NCI-H1105 treated with DMSO at 0.1 percent for 48 hours (cell line): ENCODE measurements at regions not wholly inside any gene's neighbourhood (a gene's known extent, or its start where the extent isn't known, plus 50 kb on each side); places are given as distances from the start of the nearest gene placed in this dataset.
A peak's percentile ranks its signal among the peaks of the same experiment; 100 is the strongest.
"Not testable (repeated sequence)": the region's sequence is repeated elsewhere in the genome, so short reads cannot be mapped to it uniquely, and the experiment has no call there.

Experiments
- DNase-seq: peaks from one replicate; lab custom pipeline; 2025; lab: John Stamatoyannopoulos, UW

GRCh38 chr2:49309461-49309860 is 155.1 kb upstream of the FSHR start:
- no peak for DNase-seq

DNA sequence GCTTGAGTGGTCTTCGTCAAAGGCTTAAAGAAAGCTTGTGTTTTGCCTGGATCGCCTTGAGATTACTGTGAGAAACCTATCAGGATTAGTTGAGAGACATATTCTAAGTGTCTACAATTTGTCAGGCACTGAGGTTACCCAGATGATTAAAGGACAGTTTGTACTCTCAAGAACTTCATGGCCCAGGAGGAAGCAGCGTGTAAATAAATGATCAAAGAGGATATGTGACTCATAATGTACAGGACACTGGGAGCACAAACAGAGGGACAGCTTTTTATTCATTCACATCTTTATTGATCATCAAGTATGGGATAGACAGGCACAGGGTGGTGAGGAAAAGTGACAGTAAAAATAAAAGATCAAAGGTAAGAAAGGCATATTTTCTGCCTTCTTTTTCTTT is 152.6 kb upstream of the FSHR start:
- DNase-seq, result no peak

GRCh38 chr2:49298693-49299092 is 144.4 kb upstream of the FSHR start:
- DNase-seq, result not testable (repeated sequence)

- no peak for DNase-seq
Observed at GRCh38 chr2:49298230-49298629, 143.9 kb upstream of the FSHR start.

GRCh38 chr2:49296107-49296867 is 142.0 kb upstream of the FSHR start:
- DNase-seq, result no peak

- DNase-seq, result no peak
Observed at GRCh38 chr2:49294225-49294624, 139.9 kb upstream of the FSHR start.

DNA sequence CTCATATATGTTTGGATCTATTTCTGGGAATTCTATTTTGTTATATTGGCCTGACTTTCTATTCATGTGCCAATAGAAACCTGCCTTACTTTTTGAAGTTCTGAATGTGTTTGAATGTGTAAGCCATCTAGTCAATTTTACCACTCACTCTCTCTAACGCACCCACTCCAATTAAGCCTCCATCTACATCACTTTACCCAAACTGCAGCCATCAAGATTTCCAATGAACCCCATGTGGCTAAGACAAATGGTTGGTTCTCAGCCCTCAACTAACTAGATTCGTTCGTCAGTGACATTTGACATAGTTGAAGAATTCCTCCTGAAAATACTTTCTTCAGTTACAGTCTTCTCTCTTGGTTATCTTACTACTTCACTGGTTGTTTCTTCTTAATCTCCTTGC is 137.3 kb upstream of the FSHR start:
- DNase-seq, result no peak

- DNase-seq, result no peak
Observed at GRCh38 chr2:49289711-49290110, 135.4 kb upstream of the FSHR start.

GRCh38 chr2:49288902-49289700 is 134.8 kb upstream of the FSHR start:
- no peak for DNase-seq

DNA sequence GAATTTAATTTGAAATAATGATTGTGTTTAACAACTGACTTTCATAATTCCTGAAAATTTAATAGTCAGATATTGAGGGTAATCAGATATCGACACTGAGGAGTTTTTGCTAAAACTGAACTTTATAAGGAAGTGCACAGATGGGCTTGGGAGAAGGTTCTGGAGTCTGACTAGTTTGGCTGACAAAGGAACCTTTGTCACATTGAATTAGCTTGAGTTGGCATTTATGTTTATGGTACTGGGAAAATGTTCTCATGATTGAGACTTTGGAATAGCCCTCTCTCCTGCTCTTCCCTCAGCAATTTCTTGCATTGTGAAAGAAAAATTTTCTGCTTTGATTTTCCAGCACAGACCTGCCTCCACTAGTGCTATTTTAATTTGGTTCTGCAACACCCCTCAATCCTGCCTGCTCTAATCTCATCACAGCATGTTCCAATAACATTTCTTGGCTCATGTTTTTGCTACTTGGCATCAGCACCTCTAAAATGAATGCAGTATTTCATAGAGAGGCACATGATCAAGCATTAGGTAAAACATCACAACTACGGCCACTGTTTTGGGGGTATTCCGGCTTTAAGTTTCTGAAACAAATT is 133.9 kb upstream of the FSHR start:
- no peak for DNase-seq

- no peak for DNase-seq
Observed at GRCh38 chr2:49286726-49287125, 132.4 kb upstream of the FSHR start.

DNA sequence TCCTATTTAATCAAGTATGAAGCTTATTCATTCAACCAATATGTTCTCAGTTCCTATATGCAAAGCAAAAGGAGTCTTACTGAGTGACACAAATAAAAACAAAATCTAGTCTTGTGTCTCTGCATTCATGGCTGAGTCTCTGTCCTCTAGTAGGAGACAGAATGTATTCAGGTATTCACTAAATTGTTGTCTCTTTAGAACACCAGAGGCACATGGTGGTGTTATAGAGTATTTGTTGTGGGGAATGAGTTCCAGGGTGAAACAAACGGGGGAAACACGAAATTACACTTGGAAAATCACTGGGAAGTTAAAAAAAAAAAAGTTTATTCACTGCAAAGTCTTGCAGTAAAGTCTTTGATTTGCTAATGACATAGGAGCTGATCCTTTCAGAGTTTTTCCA is 131.7 kb upstream of the FSHR start:
- no peak for DNase-seq

DNA sequence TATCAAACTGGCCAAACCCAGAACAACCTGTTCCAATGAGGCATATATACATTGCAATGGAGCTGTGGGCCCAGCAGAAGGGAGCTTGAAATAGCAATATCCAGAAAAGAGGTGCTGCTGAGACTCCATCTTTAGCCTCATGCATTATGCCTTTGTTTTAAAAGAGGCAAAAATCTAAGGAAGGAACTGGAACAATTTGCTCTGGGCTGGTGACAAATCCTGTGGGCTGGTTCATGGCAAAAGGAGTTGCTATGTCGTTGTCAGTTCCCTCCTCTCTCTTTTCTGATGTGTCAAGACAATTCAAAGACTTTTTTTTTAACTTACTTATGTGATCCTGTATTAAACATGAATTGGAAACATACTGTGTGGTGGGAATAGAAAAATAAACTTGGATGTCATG is 124.2 kb upstream of the FSHR start:
- DNase-seq, result no peak

DNA sequence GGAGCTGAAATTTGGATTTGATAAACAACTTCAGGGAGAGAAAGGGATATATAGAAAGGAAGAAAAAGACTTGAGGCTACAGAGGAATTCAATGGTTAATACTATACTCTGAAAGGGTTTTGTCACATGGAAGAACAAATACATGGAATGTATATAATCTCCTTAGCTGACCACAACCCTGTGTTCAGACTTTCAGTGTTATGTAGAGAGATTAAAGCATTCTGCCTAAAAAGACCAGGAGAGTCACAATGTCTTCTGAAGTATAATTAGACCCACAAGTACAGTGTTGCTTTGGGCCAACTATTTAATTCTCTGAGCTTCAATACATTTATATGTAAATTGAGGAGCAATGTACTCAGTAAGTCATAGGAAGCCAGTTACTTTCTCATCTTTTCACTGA is 123.8 kb upstream of the FSHR start:
- no peak for DNase-seq

- DNase-seq, result peak; percentile 88
Observed at GRCh38 chr2:49271060-49271606, 116.8 kb upstream of the FSHR start.

DNA sequence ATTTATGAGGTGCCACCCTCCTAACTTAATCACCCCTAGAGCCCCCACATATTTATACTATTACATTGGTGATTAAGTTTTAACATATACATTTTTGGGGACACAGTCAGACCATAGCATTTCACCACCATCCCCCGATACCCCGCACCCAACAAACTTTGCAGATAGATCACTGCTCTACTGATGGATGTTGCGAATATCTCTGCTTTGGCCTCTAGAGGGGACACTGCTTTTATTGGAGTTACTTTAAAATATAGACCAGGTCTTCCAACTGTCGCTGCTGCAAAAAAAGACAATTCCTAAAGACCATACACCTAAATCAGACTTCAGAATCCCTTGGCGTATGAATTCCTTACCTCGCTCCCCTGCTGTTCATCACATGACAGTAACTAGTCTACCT is 115.8 kb upstream of the FSHR start:
- DNase-seq, result no peak

- no peak for DNase-seq
Observed at GRCh38 chr2:49265471-49265870, 111.2 kb upstream of the FSHR start.

GRCh38 chr2:49262801-49263560 is 108.7 kb upstream of the FSHR start:
- DNase-seq, result peak; percentile 6

DNA sequence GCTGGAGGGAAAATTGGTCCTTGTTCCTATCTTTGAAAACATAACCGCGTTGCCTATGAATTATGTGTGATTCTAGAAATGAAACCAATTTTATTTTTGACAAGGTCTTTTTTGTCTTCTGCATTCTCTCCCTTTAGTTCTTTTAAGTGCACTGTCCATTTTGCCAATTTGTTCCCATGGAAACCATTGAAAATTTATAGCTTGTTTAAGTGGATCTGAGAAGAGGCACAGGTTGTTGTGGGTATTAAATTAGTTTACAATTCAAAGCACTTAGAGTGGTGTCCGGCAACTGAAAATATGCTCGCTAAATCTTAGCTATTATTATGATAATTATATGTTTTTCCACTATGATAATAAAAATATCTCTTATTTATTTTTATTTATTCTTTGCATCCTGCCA is 107.5 kb upstream of the FSHR start:
- DNase-seq, result peak; percentile 84

GRCh38 chr2:49260979-49261538 is 106.7 kb upstream of the FSHR start:
- no peak for DNase-seq

- DNase-seq, result no peak
Observed at GRCh38 chr2:49259926-49260325, 105.6 kb upstream of the FSHR start.
